ENCODE measurements at regions not wholly inside any gene's neighbourhood (a gene's known extent, or its start where the extent isn't known, plus 50 kb on each side); places are given as distances from the start of the nearest gene placed in this dataset.

DNA sequence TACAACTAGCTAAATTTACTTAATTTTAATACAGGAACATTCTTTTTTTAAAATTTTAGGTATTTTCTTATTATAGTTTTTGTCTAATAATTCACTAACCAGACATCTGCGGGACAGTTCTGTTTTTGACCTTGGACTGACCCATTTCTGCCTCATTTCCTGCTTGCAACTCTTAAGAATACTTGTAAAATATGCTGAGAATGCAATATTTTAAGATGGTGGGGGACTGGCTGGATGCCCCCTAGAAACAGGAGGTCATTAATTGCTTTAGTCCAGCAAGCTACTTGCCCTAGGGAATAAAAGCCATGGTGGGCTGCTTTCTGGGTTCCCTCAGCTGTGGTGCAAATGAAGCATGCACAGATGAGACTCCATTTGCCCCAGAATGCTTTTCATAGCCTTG is 2348.4 kb downstream of the PCDH7 start:
- TF ChIP-seq TOX (CRISPR knock-in tag; IDR thresholded peaks at IDR 0.05; ENCODE audit: borderline replicate concordance), result no peak
- no peak for TF ChIP-seq BACH2 (CRISPR knock-in tag; IDR thresholded peaks at IDR 0.05; ENCODE audit: borderline replicate concordance)
- TF ChIP-seq PATZ1 (CRISPR knock-in tag; IDR thresholded peaks at IDR 0.05; ENCODE audit: borderline replicate concordance), result no peak

Measured in SK-N-SH treated with all-trans-retinoic acid at 6 μM for 48 hours (cell line).